Fibroblast of the aortic adventitia (primary cell): ENCODE measurements at regions not wholly inside any gene's neighbourhood (a gene's known extent, or its start where the extent isn't known, plus 50 kb on each side); places are given as distances from the start of the nearest gene placed in this dataset.

Experiments used
- DNase-seq: peaks from one replicate; pipeline ENCODE4 v3.0.0-alpha.2; 2010; ENCODE audit warnings: low read depth
- H3K4me3 ChIP-seq: 2 replicates; pipeline ENCODE4 v1.5.1; 2011; ENCODE audit warnings: low read depth, mild to moderate bottlenecking, control low read depth, low read length, moderate library complexity
- TF ChIP-seq, protein P1 (sequence below): IDR thresholded peaks from 2 replicates; pipeline ENCODE4 v1.5.1; 2011; ENCODE audit warnings: mild to moderate bottlenecking, low read length, control low read depth, inconsistent platforms; ENCODE audit not compliant: insufficient read depth

DNA sequence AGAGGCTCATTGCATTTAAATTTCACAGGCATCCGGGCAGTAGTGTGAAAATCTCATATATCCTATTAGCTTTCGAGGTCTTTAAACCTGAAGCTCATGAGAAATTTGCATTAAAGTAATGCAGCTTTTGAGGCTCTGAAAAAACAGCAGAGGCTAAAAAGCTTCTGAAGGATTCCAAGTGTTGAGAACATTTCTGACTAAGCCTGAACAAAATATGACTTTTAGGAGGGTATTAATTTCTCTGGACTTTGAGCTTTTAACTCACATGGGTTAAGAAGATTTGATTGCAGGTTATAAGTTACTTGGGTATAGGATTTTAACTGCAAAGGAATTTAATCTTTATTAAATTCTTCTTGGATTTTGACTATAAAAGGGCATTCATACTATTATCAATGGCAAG lies 743.9 kb downstream of the TLE1 start:
- H3K4me3 ChIP-seq = no peak overlapping the region
- DNase-seq = no peak
- TF ChIP-seq, protein P1, sequence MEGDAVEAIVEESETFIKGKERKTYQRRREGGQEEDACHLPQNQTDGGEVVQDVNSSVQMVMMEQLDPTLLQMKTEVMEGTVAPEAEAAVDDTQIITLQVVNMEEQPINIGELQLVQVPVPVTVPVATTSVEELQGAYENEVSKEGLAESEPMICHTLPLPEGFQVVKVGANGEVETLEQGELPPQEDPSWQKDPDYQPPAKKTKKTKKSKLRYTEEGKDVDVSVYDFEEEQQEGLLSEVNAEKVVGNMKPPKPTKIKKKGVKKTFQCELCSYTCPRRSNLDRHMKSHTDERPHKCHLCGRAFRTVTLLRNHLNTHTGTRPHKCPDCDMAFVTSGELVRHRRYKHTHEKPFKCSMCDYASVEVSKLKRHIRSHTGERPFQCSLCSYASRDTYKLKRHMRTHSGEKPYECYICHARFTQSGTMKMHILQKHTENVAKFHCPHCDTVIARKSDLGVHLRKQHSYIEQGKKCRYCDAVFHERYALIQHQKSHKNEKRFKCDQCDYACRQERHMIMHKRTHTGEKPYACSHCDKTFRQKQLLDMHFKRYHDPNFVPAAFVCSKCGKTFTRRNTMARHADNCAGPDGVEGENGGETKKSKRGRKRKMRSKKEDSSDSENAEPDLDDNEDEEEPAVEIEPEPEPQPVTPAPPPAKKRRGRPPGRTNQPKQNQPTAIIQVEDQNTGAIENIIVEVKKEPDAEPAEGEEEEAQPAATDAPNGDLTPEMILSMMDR = no peak

DNA sequence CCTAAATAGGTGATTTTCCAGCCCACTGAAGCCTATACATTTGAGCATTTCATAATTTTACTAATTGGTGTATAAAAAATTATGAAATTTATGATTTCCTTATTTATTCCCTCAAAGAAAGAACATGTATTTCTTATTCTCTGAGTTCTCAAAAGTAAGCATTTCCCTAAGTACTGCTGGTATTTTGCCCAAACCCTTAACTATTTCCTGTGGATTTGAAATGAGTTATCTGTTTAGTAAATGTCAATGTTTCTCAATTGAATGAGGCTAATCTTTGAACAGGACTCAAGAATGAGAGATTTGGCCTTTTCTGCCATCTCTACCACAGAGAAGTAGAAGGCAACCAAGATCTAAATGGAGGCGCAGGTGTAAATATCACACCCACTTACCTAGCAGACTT lies 751.7 kb downstream of the TLE1 start:
- TF ChIP-seq, protein P1 = no peak
- DNase-seq = no peak
- no peak overlapping the region for H3K4me3 ChIP-seq

DNA sequence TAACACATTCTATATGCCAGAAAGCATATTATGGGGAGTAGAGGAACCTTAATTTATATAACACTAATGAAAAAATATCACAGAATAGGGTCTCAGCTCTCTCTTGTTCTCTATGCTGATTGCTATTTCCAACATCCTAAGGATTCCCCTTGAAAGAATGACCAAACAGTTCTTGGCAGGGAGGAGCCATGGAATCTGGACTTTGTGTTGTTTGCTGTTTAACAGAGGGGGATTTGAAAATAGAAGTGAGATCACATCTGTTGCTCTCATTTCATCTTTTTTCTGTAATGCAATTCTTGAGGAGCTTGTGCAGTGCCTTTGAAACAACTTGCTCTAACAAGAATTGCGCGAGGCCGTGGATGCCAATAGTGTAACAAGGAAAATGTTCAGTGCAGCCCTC lies 755.3 kb downstream of the TLE1 start:
- TF ChIP-seq, protein P1 = no peak
- no peak for DNase-seq
- no peak overlapping the region for H3K4me3 ChIP-seq

DNA sequence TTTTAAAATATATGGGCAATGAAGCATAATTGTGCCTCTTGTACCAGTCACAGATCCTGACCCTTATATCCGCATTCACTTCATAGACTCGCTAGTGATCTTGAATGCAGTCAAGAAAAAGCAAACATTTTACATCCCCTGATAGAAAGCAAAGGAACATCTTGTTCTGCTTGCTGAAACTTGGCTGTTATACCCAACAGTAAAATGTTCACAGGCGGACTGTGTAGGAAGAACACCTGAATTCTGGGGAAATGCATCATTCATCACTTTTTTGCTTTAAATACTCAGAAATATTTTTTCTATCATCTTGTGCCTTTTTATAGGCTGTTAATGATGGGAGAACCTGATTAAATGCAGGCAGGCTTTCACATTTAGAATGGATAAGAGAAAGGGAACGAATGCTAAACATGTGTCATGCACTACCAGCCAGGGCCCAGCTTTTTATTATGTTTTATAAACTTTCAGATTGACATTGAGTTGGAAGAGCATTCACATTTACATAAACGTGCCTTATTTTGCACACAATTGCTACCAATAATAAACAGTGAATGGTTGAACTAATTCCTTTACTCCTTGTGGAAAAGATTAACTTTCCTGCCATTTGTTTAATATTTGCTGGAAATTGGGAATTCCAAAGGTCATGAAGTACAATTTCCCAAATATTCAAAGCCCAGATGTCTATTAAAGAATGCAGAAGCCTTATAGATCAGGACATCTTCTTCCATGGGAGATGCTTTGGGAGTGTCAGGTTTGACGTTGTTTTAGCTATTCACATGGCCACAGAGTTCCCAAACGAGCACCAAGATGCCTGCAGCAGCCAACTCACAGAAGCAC lies 756.2 kb downstream of the TLE1 start:
- TF ChIP-seq, protein P1 = no peak

DNA sequence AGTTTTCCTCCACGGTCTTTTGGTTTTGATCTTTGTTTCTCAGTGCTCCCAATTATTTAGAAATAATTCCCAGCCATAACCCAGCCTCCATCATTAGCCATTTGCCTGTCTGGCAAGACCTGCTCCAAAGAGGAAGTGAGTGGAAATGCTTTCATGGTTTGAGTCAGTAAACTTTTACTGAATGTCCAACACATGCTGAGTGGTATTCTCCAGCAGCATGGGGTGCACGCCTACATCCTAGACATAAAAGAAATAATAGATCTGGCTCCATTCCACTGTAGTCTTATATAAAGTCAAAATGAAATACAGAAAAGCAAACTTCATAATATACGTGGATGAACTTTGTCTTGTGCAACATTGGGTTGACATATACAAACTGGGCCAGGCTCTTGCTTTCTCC lies 757.2 kb downstream of the TLE1 start:
- TF ChIP-seq, protein P1 = no peak
- H3K4me3 ChIP-seq = no peak overlapping the region
- DNase-seq = no peak

More for the DNA sequence above, 756.2 kb downstream of the TLE1 start:
- no peak for DNase-seq
- H3K4me3 ChIP-seq = no peak overlapping the region

DNA sequence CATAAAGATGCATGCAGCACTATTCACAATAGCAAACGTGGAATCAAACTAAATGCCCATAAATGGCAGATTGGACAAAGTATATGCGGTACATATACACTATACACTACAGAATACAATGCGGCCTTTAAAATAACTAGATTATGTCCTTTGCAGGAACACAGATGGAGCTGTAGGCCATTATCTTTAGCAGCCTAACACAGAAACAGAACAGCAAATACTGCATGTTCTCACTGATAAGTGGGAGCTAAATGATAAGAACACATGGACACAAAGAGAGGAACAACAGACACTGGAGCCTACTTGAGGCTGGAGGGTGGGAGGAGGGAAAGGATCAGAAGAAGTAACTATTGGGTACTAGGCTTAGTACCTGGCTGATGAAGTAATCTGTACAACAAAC lies 758.2 kb downstream of the TLE1 start:
- H3K4me3 ChIP-seq = no peak overlapping the region
- TF ChIP-seq, protein P1 = no peak
- no peak for DNase-seq
